Hepatocyte (in vitro differentiated cells): ENCODE measurements at regions not wholly inside any gene's neighbourhood (a gene's known extent, or its start where the extent isn't known, plus 50 kb on each side); places are given as distances from the start of the nearest gene placed in this dataset.

Experiments
- EZH2 ChIP-seq: fragments of 200-600 bp; sonication (generic); IDR thresholded peaks from 2 replicates; pipeline ENCODE4 v1.6.1; 2016; ENCODE audit warnings: antibody characterized with exemption, mild to moderate bottlenecking, borderline replicate concordance
- TF ChIP-seq, protein P1 (sequence below): fragments of 200-600 bp; sonication (generic); IDR thresholded peaks from 2 replicates; pipeline ENCODE4 v1.5.1; 2016; ENCODE audit warnings: antibody characterized with exemption, mild to moderate bottlenecking; ENCODE audit not compliant: poor library complexity

DNA sequence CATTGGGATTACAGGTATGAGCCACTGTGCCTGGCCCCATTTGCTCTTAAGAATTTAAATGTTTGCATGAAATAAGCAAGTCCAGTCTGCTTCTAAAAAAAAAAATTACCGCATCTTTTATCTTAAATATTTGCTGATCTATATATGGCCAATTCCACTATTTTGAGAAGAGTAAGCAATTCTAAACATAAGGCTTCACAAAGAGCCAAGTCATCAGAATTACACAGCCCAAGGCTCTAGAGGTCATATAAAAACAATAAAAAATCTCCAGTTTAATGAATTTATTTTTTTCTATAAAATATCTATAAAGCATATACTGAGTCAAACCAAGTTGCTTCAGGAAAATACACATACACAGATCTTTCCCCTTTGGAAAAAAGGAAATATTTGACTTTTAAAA lies 79.0 kb upstream of the CPNE8 start:
- TF ChIP-seq, protein P1, sequence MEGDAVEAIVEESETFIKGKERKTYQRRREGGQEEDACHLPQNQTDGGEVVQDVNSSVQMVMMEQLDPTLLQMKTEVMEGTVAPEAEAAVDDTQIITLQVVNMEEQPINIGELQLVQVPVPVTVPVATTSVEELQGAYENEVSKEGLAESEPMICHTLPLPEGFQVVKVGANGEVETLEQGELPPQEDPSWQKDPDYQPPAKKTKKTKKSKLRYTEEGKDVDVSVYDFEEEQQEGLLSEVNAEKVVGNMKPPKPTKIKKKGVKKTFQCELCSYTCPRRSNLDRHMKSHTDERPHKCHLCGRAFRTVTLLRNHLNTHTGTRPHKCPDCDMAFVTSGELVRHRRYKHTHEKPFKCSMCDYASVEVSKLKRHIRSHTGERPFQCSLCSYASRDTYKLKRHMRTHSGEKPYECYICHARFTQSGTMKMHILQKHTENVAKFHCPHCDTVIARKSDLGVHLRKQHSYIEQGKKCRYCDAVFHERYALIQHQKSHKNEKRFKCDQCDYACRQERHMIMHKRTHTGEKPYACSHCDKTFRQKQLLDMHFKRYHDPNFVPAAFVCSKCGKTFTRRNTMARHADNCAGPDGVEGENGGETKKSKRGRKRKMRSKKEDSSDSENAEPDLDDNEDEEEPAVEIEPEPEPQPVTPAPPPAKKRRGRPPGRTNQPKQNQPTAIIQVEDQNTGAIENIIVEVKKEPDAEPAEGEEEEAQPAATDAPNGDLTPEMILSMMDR: no peak
- no peak for TF ChIP-seq EZH2
